ENCODE measurements at regions not wholly inside any gene's neighbourhood (a gene's known extent, or its start where the extent isn't known, plus 50 kb on each side); places are given as distances from the start of the nearest gene placed in this dataset.
"Not testable (repeated sequence)": the region's sequence is repeated elsewhere in the genome, so short reads cannot be mapped to it uniquely, and the experiment has no call there.

- in situ Hi-C loops (cut with HindIII; ENCODE audit: low pct_ligation_motif_present, low pct_unique_long_range_greater_than_20kb, low sequenced_read_pairs), result no loop called here
- no peak for DNase-seq
These were observed 1121.5 kb upstream of the TENM3 start for GRCh38 chr4:181121733-181122132.

GRCh38 chr4:181127171-181127570 is 1116.0 kb upstream of the TENM3 start:
- no peak for DNase-seq
- in situ Hi-C loops (cut with HindIII; ENCODE audit: low pct_ligation_motif_present, low pct_unique_long_range_greater_than_20kb, low sequenced_read_pairs), result no loop called here

- DNase-seq; in situ Hi-C loops (cut with HindIII; ENCODE audit: low pct_ligation_motif_present, low pct_unique_long_range_greater_than_20kb, low sequenced_read_pairs): not testable (repeated sequence)
These were observed 1112.9 kb upstream of the TENM3 start for GRCh38 chr4:181130317-181130716.

GRCh38 chr4:181137351-181137750 is 1105.9 kb upstream of the TENM3 start:
- DNase-seq, result no peak
- in situ Hi-C loops (cut with HindIII; ENCODE audit: low pct_ligation_motif_present, low pct_unique_long_range_greater_than_20kb, low sequenced_read_pairs), result no loop called here

GRCh38 chr4:181138116-181138515 is 1105.1 kb upstream of the TENM3 start:
- in situ Hi-C loops (cut with HindIII; ENCODE audit: low pct_ligation_motif_present, low pct_unique_long_range_greater_than_20kb, low sequenced_read_pairs), result no loop called here
- DNase-seq, result no peak

GRCh38 chr4:181140037-181140603 is 1103.1 kb upstream of the TENM3 start:
- no peak for DNase-seq
- in situ Hi-C loops (cut with HindIII; ENCODE audit: low pct_ligation_motif_present, low pct_unique_long_range_greater_than_20kb, low sequenced_read_pairs), result no loop called here

- DNase-seq, result peak; percentile 63
- in situ Hi-C loops (cut with HindIII; ENCODE audit: low pct_ligation_motif_present, low pct_unique_long_range_greater_than_20kb, low sequenced_read_pairs), result no loop called here
These were observed 1099.8 kb upstream of the TENM3 start for GRCh38 chr4:181143250-181143854.

GRCh38 chr4:181146051-181146450 is 1097.2 kb upstream of the TENM3 start:
- in situ Hi-C loops (cut with HindIII; ENCODE audit: low pct_ligation_motif_present, low pct_unique_long_range_greater_than_20kb, low sequenced_read_pairs), result no loop called here
- DNase-seq, result no peak

GRCh38 chr4:181147416-181147951 is 1095.7 kb upstream of the TENM3 start:
- no peak for DNase-seq
- in situ Hi-C loops (cut with HindIII; ENCODE audit: low pct_ligation_motif_present, low pct_unique_long_range_greater_than_20kb, low sequenced_read_pairs), result no loop called here

- DNase-seq, result no peak
- in situ Hi-C loops (cut with HindIII; ENCODE audit: low pct_ligation_motif_present, low pct_unique_long_range_greater_than_20kb, low sequenced_read_pairs), result no loop called here
These were observed 1094.7 kb upstream of the TENM3 start for GRCh38 chr4:181148470-181148869.

GRCh38 chr4:181150191-181150590 is 1093.0 kb upstream of the TENM3 start:
- DNase-seq, result no peak
- in situ Hi-C loops (cut with HindIII; ENCODE audit: low pct_ligation_motif_present, low pct_unique_long_range_greater_than_20kb, low sequenced_read_pairs), result no loop called here

- no peak for DNase-seq
- in situ Hi-C loops (cut with HindIII; ENCODE audit: low pct_ligation_motif_present, low pct_unique_long_range_greater_than_20kb, low sequenced_read_pairs), result no loop called here
These were observed 1091.3 kb upstream of the TENM3 start for GRCh38 chr4:181151856-181152255.

- DNase-seq, result no peak
- in situ Hi-C loops (cut with HindIII; ENCODE audit: low pct_ligation_motif_present, low pct_unique_long_range_greater_than_20kb, low sequenced_read_pairs), result no loop called here
These were observed 1085.6 kb upstream of the TENM3 start for GRCh38 chr4:181157647-181158046.

- DNase-seq, result no peak
- in situ Hi-C loops (cut with HindIII; ENCODE audit: low pct_ligation_motif_present, low pct_unique_long_range_greater_than_20kb, low sequenced_read_pairs), result no loop called here
These were observed 1084.2 kb upstream of the TENM3 start for GRCh38 chr4:181158971-181159370.

- in situ Hi-C loops (cut with HindIII; ENCODE audit: low pct_ligation_motif_present, low pct_unique_long_range_greater_than_20kb, low sequenced_read_pairs), result no loop called here
- DNase-seq, result no peak
These were observed 1081.5 kb upstream of the TENM3 start for GRCh38 chr4:181161669-181162068.

GRCh38 chr4:181162266-181162665 is 1080.9 kb upstream of the TENM3 start:
- DNase-seq, result no peak
- in situ Hi-C loops (cut with HindIII; ENCODE audit: low pct_ligation_motif_present, low pct_unique_long_range_greater_than_20kb, low sequenced_read_pairs), result no loop called here

- in situ Hi-C loops (cut with HindIII; ENCODE audit: low pct_ligation_motif_present, low pct_unique_long_range_greater_than_20kb, low sequenced_read_pairs), result no loop called here
- DNase-seq, result no peak
These were observed 1080.5 kb upstream of the TENM3 start for GRCh38 chr4:181162676-181163075.

GRCh38 chr4:181166742-181167399 is 1076.3 kb upstream of the TENM3 start:
- in situ Hi-C loops (cut with HindIII; ENCODE audit: low pct_ligation_motif_present, low pct_unique_long_range_greater_than_20kb, low sequenced_read_pairs), result no loop called here
- no peak for DNase-seq

GRCh38 chr4:181168011-181168805 is 1075.0 kb upstream of the TENM3 start:
- in situ Hi-C loops (cut with HindIII; ENCODE audit: low pct_ligation_motif_present, low pct_unique_long_range_greater_than_20kb, low sequenced_read_pairs), result no loop called here

More at GRCh38 chr4:181168011-181168805, 1075.0 kb upstream of the TENM3 start:
- DNase-seq, result no peak
